Lung (tissue), 11 donors: ENCODE measurements at regions not wholly inside any gene's neighbourhood (a gene's known extent, or its start where the extent isn't known, plus 50 kb on each side); places are given as distances from the start of the nearest gene placed in this dataset.
"Not testable (repeated sequence)": the region's sequence is repeated elsewhere in the genome, so short reads cannot be mapped to it uniquely, and the experiment has no call there.

Experiments
- ATAC-seq: fragments of 200-7000 bp; cut with Tn5 transposase; one replicate; pipeline ENCODE4 v1.9.1; 2020; ENCODE audit warnings: moderate number of reproducible peaks; ENCODE audit not compliant: insufficient read depth, low FRiP score
- DNase-seq, 3 donors: peaks; one replicate each; pipeline ENCODE4 v3.0.0-alpha.2; 2013 to 2017
- H3K27ac ChIP-seq, 2 donors: one replicate each; pipeline ENCODE4 v1.5.1; 2013; ENCODE audit warnings: mild to moderate bottlenecking in 2 of 2, moderate library complexity in 2 of 2, control low read depth in 1 of 2, inconsistent platforms in 1 of 2, low read depth in 1 of 2, low read length in 1 of 2
- H3K27me3 ChIP-seq, 3 donors: one replicate each; pipeline ENCODE4 v1.5.1; 2013; ENCODE audit warnings: low read length in 2 of 3; ENCODE audit not compliant: control insufficient read depth in 3 of 3, insufficient read depth in 3 of 3
- H3K36me3 ChIP-seq, 4 donors: one replicate each; pipeline ENCODE4 v1.5.1; 2013; ENCODE audit warnings: low read length in 4 of 4, mild to moderate bottlenecking in 1 of 4, moderate library complexity in 1 of 4; ENCODE audit not compliant: control insufficient read depth in 4 of 4, insufficient read depth in 4 of 4
- H3K4me1 ChIP-seq, 5 donors: one replicate each; pipeline ENCODE4 v1.5.1; 2013; ENCODE audit warnings: low read length in 5 of 5, mild to moderate bottlenecking in 2 of 5, moderate library complexity in 1 of 5; ENCODE audit not compliant: control insufficient read depth in 5 of 5, insufficient read depth in 5 of 5
- H3K4me3 ChIP-seq: one replicate; pipeline ENCODE4 v1.5.1; 2013; ENCODE audit warnings: mild to moderate bottlenecking, control low read depth, moderate library complexity
- H3K9ac ChIP-seq, 2 donors: one replicate each; pipeline ENCODE4 v1.5.1; 2013; ENCODE audit warnings: low read length in 2 of 2, control low read depth in 1 of 2; ENCODE audit not compliant: insufficient read depth in 1 of 2
- H3K9me3 ChIP-seq, 4 donors: one replicate each; pipeline ENCODE4 v1.5.1; 2013; ENCODE audit warnings: low read length in 3 of 4, mild to moderate bottlenecking in 1 of 4, moderate library complexity in 1 of 4; ENCODE audit not compliant: control insufficient read depth in 4 of 4, insufficient read depth in 3 of 4
- WGBS, 2 donors: extraction: QIAGEN DNeasy Blood & Tissue Kit; methylation state at CpG; one replicate each; pipeline ENCODE4 v1.1.7; 2013; 5-methylcytosine and 5-hydroxymethylcytosine counted together
- TF ChIP-seq, protein P1 (sequence below): IDR thresholded peaks from 2 replicates; pipeline ENCODE4 v1.5.1; 2012; ENCODE audit warnings: mild to moderate bottlenecking; ENCODE audit errors: control extremely low read depth, extremely low read depth
- donor health status: control.
- donor health status: control.
- donor health status: Bipolar disorder and iron deficiency.
- donor health status: healthy.
- donor health status: DM: yes; HTN: yes; CAD: no.

GRCh38 chr3:5709714-5710113 lies 522.2 kb downstream of the EDEM1 start:
- no peak overlapping the region for H3K4me3 ChIP-seq
- no peak for ATAC-seq
- H3K9me3 ChIP-seq: peaks cover 0 to 1% (median 0%) of the 10 kb centered on the region in 4 donors
- no peak overlapping the region for H3K9ac ChIP-seq
- no peaks in the 10 kb centered on the region for H3K4me1 ChIP-seq
- TF ChIP-seq, protein P1, sequence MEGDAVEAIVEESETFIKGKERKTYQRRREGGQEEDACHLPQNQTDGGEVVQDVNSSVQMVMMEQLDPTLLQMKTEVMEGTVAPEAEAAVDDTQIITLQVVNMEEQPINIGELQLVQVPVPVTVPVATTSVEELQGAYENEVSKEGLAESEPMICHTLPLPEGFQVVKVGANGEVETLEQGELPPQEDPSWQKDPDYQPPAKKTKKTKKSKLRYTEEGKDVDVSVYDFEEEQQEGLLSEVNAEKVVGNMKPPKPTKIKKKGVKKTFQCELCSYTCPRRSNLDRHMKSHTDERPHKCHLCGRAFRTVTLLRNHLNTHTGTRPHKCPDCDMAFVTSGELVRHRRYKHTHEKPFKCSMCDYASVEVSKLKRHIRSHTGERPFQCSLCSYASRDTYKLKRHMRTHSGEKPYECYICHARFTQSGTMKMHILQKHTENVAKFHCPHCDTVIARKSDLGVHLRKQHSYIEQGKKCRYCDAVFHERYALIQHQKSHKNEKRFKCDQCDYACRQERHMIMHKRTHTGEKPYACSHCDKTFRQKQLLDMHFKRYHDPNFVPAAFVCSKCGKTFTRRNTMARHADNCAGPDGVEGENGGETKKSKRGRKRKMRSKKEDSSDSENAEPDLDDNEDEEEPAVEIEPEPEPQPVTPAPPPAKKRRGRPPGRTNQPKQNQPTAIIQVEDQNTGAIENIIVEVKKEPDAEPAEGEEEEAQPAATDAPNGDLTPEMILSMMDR: no peak
- 67 to 73% methylated on average over 2 of the region's 2 CpGs for WGBS, 2 donors
- H3K27ac ChIP-seq: no peak overlapping the region
- no peaks in the 10 kb centered on the region for H3K36me3 ChIP-seq
- DNase-seq: no peak
- H3K27me3 ChIP-seq: no peaks in the 10 kb centered on the region

- no peak overlapping the region for H3K27ac ChIP-seq
- H3K4me1 ChIP-seq: no peaks in the 10 kb centered on the region
- H3K9me3 ChIP-seq: peaks cover 0 to 1% (median 0%) of the 10 kb centered on the region in 4 donors
- no peak for DNase-seq
- TF ChIP-seq, protein P1: no peak
- H3K27me3 ChIP-seq: no peaks in the 10 kb centered on the region
- WGBS, 2 donors: 46 to 74% methylated on average over 3 of the region's 3 CpGs
- ATAC-seq: no peak
- no peaks in the 10 kb centered on the region for H3K36me3 ChIP-seq
- H3K4me3 ChIP-seq: no peak overlapping the region
- no peak overlapping the region for H3K9ac ChIP-seq
Observed at GRCh38 chr3:5710718-5711117, 523.2 kb downstream of the EDEM1 start.

- ATAC-seq (no peak), DNase-seq (no peak)
- TF ChIP-seq, protein P1: no peak
Observed at GRCh38 chr3:5717254-5717653, 529.7 kb downstream of the EDEM1 start.

DNA sequence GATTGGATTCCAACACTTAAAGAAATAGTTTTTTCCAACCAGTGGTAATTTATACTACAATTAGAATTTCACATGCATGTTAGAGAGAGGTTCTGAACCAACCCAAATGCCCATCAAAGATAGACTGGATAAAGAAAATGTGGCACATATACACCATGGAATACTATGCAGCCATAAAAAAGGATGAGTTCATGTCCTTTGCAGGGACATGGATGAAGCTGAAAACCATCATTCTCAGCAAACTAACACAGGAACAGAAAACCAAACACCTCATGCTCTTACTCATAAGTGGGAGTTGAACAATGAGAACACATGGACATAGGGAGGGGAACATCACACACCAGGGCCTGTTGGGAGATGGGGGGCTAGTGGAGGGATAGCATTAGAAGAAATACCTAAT lies 532.2 kb downstream of the EDEM1 start:
- H3K36me3 ChIP-seq, H3K4me1 ChIP-seq, H3K9me3 ChIP-seq, DNase-seq, H3K9ac ChIP-seq, H3K27me3 ChIP-seq, ATAC-seq, H3K27ac ChIP-seq, H3K4me3 ChIP-seq: not testable (repeated sequence)

More at GRCh38 chr3:5717254-5717653, 529.7 kb downstream of the EDEM1 start:
- WGBS, 2 donors: 82 to 94% methylated on average over 1 of the region's 1 CpG
- H3K4me3 ChIP-seq: no peak overlapping the region
- no peaks in the 10 kb centered on the region for H3K4me1 ChIP-seq
- H3K36me3 ChIP-seq: no peaks in the 10 kb centered on the region
- H3K9ac ChIP-seq: no peak overlapping the region
- H3K27me3 ChIP-seq: no peaks in the 10 kb centered on the region
- H3K27ac ChIP-seq: no peak overlapping the region
- no peaks in the 10 kb centered on the region for H3K9me3 ChIP-seq
